OCI-M1 (cell line): ENCODE measurements at regions not wholly inside any gene's neighbourhood (a gene's known extent, or its start where the extent isn't known, plus 50 kb on each side); places are given as distances from the start of the nearest gene placed in this dataset.

Experiments used
- DNase-seq: peaks from one replicate; lab custom pipeline; 2025; lab: John Stamatoyannopoulos, UW

DNA sequence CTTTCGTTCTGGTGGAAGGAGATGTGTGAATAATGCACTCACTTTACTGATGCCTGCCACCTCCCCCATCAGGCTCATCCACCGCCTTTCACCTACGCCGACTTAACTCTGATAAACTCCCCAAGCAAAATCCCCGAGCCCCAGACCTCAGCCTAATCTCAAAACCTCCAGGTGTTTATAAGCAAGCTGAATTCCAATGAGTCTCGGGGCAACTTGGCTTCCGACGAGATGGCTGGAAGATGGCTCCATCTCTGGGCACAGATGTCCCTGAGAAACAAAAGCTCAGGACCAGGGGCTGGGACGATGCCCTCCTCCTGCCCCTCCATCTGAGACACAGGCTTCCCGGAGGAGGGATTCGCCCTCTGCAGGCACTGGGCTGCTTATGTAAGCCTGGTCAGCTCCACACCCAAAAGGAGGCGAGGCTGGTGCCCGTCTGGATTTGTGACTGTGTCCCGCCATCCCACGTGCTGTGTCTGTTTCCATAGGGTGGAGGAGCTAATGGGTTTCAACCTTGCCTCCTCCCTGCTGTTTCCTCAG is 386.4 kb upstream of the TNRC6C start:
- no peak for DNase-seq

DNA sequence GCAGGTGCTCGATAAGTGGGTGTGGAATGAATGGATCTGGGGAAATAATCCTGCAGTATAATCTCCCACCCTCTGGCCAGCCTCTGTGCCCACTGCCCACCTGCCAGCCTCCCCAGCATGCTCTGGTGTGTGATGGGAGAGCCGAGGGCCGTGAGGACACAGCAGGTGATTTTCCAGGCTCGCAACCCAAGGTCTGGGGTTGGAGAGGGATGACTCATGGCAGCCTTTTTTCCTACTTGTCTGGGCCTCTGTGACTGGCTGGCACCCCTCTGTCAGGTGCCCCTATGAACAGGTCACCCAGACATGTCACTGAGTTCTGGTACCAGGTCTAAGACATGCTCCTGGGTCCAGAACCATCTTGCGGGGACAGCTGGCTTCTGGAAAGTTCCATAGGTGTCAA is 385.7 kb upstream of the TNRC6C start:
- no peak for DNase-seq

- DNase-seq = no peak
Measured at GRCh38 chr17:77577491-77577890, 381.0 kb upstream of the TNRC6C start.

- DNase-seq = no peak
Measured at GRCh38 chr17:77579131-77579530, 379.4 kb upstream of the TNRC6C start.

DNA sequence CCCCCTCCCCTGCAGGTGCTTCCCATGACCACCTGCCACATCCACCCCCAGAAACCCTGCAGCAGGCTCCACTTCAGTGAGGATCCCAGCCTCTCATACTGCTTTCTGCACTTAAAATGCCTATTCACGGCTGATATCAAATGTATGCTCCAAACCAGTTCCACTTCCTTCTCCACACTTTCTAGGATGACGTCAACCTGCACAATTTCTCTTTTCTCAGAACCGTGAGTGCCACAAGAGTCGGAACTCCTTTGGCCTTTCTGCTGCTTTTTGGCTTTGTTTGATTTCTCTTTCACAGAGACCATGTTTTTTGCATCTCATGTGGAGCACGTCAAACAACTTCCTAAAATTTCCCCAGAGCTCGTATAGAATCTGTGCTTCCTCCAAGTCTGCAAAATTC is 378.8 kb upstream of the TNRC6C start:
- DNase-seq = peak; percentile 90

GRCh38 chr17:77580531-77581270 is 377.8 kb upstream of the TNRC6C start:
- no peak for DNase-seq

DNA sequence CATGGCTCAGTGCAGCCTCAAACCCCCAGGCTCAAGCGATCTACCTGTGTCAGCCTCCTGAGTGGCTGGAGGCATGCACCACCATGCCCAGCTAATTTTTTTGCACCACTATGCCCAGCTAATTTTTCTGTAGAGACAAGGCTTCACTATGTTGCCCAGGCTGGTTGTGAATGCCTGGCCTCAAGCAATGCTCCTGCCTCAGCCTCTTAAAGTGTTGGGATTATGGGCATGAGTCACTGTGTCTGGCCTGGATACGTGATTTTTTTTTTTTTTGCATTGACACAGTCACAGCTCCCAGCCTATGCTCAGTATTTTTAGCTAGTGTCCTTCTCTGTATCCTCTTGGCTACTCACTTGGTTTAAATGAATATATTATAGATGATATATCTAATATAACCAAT is 377.0 kb upstream of the TNRC6C start:
- no peak for DNase-seq

- DNase-seq = no peak
Measured at GRCh38 chr17:77585142-77585860, 373.2 kb upstream of the TNRC6C start.

DNA sequence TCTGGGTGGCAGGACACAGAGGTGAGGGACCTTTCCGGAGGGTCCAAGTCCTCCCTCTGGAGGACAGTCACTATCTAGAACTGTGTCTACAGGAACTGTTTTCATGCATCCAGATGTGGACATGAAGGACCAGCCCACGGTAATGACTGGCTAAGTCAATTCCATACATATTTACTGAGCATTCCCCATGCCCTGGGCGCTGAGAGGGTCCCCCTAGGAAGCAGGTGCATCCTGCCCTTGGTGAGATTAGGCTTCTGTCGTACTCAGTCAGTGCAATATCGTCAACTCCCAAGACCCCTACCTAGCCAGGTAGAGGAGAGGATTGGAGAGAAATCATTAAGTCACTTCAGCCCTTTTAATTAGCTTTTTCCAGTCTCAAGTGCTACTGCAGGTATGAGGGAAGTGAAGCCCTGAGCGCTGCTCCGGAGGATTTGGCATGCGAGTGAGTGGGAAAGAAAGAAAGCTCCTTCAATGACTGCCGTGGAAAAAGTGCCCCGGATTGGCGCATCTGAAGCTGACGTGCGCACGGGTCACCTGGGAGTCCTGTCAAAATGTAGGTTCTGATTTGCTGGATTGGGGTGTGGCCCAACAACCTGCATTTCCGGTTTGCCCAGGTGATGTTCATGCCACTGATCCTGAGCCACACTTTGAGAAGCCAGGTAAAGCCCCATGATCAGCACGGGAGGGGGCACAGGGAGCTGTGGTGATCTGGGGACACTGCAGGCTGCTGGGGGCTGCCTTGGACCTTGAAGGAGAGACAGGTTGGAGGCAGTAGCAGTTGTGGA is 367.4 kb upstream of the TNRC6C start:
- no peak for DNase-seq

- DNase-seq = peak; percentile 11
Measured at GRCh38 chr17:77592106-77592865, 366.2 kb upstream of the TNRC6C start.

DNA sequence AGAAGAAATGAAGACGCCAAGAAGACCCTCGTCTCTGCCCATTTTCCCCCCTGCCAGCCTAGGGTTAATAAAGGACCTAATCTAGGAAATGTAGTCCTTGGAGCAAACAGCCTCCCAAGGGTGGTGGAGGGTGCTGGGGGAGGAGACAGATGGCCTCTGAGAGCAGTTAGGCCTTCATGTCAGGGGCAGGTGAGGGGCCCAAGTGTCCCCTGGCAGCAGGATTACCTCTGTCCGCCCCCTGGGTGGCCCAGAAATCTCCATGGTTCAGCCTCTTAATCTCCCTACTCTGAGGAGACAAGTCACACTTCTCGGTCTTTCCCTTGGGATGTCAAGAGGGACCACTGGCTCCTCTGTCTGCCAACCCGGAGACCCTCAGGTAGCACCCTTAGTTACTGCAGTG is 365.4 kb upstream of the TNRC6C start:
- DNase-seq = no peak

DNA sequence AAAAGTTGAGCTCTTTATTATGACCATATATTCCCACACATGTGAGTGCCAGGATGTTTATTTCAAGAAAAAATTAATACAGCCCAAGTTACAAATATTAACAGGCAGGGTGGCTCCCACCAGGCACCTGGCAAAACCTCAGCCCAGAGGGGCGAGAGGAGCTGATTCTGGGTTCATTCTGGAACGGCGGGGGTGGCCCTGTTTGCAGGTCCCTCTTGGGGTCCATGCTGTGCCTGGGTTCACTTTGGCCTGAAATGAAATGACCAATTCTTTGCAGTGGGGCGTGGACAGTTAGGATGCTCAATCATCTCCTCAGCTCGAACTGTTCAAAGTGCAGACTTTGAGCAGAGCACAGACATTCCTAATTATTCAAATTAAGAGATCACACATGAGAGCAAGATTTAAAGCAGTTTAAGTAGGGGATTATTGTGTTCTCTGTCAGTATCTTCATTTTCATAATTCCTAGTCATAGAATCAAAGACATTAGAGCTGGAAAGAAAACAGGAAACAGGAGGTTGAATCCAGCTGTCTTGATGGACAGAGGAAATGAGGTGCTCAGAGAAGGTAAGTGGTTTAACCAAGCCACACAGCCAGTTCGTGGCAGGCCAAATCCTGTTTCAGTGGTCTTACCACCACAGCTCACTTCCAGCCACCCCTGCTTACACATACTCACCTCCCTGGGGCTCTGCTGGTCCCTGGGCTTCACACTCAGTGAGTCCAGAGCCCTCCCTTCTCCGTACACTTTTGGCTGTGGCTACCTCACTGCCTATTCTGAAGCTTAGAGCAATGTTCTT is 363.9 kb upstream of the TNRC6C start:
- no peak for DNase-seq

DNA sequence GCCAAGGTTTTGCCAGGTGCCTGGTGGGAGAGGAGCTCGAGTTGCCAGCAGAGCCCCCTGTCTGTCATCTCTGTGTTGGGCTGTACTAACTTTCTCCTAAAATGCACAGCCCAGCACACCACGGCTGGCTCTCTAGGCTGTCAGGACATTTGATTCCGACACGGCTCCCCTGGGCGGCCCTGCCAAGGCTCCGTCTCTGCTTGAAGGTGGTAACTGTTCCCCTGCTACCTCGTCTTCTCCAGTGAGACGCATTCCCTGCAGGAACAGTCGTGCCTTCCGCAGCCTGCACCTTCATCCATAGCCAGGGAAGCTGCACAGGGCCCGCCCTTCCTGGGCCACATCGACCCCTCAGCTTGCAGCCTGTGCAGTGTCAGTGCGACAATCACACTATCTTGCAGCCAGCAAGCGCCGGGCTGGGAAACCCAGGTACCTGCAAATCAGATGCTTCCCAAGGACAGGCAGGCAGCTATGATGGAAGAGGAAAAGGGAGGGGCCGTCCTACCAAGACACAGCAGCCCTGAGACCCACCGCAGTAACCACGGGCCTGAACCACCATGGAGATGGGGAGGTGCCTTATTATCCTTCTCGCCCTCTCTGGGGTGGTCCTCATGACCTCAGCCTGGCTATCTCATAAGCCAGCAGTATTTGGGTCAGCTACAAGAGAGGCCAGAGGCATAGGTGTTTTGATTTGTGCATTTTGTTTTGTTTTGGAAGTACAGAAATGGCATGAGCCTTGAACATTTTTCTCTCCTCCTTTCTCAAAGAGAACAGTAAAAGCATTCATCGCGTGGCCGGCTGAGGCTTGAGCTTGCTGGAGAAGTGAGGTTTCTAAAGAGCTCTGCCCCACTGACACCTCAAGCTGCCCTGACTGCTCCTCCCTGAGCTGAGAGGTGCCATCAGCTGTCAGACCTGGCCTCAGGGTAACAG is 361.7 kb upstream of the TNRC6C start:
- DNase-seq = no peak

DNA sequence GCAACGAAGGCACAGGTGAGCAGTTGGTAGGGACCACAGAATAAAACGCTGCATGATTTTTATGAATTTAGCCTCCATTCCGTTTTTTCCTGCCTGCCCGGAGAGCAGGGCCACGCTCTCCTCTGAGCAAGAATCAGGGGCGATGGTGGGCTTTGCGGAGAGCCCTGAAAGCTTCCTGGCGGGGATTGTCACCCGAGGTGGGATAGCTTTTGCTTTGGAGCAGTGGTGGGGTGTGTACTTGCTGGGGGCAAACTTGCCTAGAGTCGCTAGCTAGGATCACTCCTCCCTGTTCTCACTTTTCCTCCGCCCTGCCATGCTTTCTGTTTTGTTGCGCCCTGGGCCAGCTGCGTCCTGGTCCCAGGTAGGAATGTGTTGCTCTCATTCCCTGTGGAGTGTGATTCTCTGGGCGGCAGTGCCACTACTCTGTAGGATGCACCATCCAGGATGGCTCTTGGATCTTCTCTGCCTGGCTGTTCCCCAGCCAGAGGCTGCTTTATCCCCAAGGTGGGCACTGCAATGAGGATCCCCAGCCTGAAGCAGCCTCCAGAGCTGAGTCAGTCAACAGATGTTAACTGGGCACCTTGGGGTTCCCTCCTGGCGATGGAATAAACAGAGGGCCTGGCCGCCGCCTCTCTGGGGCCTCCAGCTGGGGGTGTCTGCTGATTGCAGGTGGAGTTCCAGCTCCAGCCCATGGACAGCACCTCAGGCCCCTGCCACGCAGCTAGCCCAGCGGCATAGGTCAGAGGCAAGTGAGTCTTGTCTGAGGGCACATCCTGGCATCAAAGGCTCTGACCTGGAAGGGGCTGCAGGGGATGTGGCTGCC is 360.9 kb upstream of the TNRC6C start:
- no peak for DNase-seq

DNA sequence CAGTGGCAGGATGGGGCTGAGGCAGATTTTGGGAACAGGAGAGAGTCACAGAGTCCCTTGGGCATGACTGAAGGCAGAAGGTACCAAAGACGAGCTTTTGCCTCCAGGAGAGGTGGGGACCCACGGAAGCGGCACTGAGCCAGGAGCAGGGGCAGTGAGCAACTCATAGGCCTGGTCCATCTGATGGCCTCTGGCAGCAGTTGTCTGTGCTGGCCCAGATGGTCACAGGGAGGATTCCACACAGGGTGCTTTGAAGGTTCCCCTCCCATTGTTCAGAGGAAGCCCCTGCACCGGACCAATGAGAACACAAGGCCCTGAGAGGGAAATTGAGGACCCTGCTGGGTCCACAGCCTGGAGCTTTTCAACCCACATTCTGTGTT is 360.3 kb upstream of the TNRC6C start:
- no peak for DNase-seq

DNA sequence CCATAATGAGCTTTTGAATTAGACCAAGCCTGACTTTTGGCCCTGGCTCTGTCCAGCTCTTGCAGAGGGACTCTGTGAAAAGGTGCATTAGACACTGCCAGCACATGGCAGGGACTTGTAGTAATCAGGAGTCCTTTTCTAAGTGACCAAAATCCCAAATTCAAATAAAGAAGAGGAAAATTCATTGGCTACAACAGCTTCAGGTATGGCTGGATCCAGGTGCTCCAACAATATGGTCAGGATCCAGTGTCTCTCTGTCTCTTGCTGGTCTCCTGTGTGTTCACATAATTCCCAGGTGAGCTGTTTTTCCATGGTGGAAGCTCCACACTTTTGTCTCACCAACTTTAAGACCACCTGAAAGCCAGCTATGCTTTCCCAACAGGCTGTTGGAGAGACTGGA is 358.8 kb upstream of the TNRC6C start:
- DNase-seq = no peak

- DNase-seq = no peak
Measured at GRCh38 chr17:77600346-77600745, 358.2 kb upstream of the TNRC6C start.

- DNase-seq = no peak
Measured at GRCh38 chr17:77601054-77601979, 357.2 kb upstream of the TNRC6C start.
